Naive B cell (primary cell): ENCODE measurements at regions not wholly inside any gene's neighbourhood (a gene's known extent, or its start where the extent isn't known, plus 50 kb on each side); places are given as distances from the start of the nearest gene placed in this dataset.

ENCODE experiments used
- ATAC-seq, 2 donors: fragments of 150-1000 bp; cut with Tn5 transposase; 2 replicates each; pipeline ENCODE4 v1.10.0; 2021; ENCODE audit warnings: low read depth in 2 of 2, mild to moderate bottlenecking in 2 of 2, moderate library complexity in 2 of 2
- DNase-seq: peaks from one replicate; pipeline ENCODE4 v3.0.0; 2022
- H3K27ac Mint-ChIP-seq, 6 donors: one replicate each; pipeline ENCODE4 v1.8.0; 2020 to 2022; ENCODE audit warnings: mild to moderate bottlenecking in 6 of 6, mixed read lengths in 6 of 6, moderate library complexity in 5 of 6, inconsistent platforms in 2 of 6
- H3K27me3 Mint-ChIP-seq, 3 donors: one replicate each; pipeline ENCODE4 v1.8.0; 2021 to 2022; ENCODE audit warnings: mixed read lengths in 3 of 3, mild to moderate bottlenecking in 1 of 3
- H3K36me3 Mint-ChIP-seq, 2 donors: one replicate each; pipeline ENCODE4 v1.8.0; 2020 to 2022; ENCODE audit warnings: mixed read lengths in 2 of 2, inconsistent platforms in 1 of 2, mild to moderate bottlenecking in 1 of 2
- H3K4me1 Mint-ChIP-seq, 3 donors: one replicate each; pipeline ENCODE4 v1.8.0; 2020 to 2022; ENCODE audit warnings: mixed read lengths in 3 of 3, inconsistent platforms in 1 of 3, mild to moderate bottlenecking in 1 of 3, moderate library complexity in 1 of 3
- H3K4me3 Mint-ChIP-seq, 8 donors: one replicate each; pipeline ENCODE4 v1.8.0; 2020 to 2022; ENCODE audit warnings: mild to moderate bottlenecking in 8 of 8, mixed read lengths in 8 of 8, moderate library complexity in 8 of 8, inconsistent platforms in 2 of 8
- H3K9me3 Mint-ChIP-seq, 7 donors: one replicate each; pipeline ENCODE4 v1.8.0; 2020 to 2022; ENCODE audit warnings: mixed read lengths in 7 of 7, mild to moderate bottlenecking in 5 of 7, inconsistent platforms in 2 of 7, moderate library complexity in 1 of 7

DNA sequence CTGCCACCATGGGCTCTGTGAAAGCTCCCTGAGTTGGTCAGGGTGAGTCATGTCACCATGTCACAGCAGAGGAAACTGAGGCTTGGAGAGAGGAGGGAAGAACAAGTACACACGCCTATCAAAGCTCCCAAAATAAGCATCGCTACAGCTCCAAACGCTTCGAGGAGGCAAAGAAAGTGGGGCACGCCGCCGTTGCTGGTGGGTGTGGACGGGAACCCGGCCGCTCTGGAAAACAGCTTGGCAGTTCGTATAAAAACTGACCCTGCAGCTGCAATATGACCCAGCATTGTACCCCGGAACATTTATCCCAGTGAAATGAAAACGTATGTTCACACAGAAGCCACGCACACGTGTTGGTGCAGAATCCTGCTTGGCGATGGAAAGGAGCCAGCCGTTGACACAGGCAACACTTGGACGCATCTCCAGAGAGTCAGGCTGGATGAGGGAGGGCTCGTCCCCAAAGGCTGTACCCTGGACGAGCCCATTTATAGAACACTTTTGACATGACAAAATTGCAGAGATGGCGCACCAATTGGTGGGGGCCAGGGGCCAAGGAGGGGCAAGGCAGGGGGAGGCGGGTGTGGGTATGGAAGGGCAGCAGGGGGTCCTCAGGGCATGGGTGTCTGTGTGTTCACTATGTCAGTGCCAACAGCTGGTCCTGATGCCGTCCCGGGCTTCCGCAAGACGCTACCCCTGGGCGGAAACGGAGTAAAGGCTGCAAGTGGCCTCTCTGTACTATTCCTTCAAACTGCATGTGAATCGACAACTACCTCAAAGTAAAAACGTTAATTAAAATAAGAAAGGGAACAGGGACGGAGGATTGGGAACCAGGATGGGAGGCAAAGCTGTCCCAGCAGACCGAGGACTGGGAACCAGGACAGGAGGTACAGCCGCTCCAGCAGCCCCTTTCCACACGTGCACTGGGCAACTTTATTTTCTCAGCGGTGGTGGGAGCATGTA, 173.0 kb downstream of the OLFM1 start:
- H3K36me3 Mint-ChIP-seq: no peaks in the 10 kb centered on the region
- peaks cover 0 to 12% (median 0%) of the 10 kb centered on the region in 3 donors for H3K27me3 Mint-ChIP-seq
- H3K4me3 Mint-ChIP-seq: no peak overlapping the region
- no peaks in the 10 kb centered on the region for H3K4me1 Mint-ChIP-seq
- no peak for DNase-seq
- H3K9me3 Mint-ChIP-seq: no peaks in the 10 kb centered on the region
- ATAC-seq: no peak
- no peak overlapping the region for H3K27ac Mint-ChIP-seq

DNA sequence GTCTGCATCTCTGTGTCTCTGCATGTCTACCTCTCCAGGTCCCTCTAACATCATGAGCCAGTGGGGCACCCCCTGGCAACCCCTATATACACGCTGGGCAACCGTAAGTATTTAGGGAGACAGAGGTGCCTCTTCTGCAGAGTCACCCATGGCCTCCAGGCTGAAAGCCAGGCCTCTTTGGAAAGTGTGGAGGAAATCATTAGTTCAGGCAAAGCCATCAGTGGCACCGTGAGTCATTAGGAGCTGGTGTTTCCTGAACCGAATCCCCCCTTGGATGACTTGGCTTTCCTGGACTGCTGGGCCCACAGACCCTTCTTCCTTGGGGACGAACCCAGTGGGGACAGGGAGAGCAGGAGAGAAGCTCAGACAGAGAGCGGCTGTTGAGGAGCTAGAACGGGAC, 174.8 kb downstream of the OLFM1 start:
- H3K9me3 Mint-ChIP-seq: no peaks in the 10 kb centered on the region
- no peak for ATAC-seq
- H3K4me1 Mint-ChIP-seq: no peaks in the 10 kb centered on the region

DNA sequence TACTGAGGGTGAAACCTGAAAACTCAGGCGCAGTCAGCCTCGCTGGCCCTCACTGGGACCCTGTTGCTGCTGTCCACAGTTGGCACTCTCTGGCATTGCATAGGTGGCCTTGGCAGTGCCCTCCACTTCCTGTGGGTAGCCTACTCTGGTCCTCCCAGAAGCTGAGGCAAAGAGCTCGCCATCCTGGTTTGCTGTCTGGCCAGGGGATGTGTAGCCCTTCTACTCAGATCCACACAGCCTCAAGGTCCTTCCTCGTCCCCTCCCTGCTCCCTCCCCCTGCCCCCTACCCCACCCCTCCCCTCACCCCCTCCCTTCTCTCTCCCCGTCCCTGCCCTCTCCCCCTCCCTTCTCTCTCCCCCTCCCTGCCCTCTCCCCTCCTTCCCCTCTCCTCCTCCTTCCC, 176.0 kb downstream of the OLFM1 start:
- ATAC-seq: no peak

More for the DNA sequence above, 174.8 kb downstream of the OLFM1 start:
- no peaks in the 10 kb centered on the region for H3K36me3 Mint-ChIP-seq
- no peak overlapping the region for H3K27ac Mint-ChIP-seq
- no peak for DNase-seq
- no peak overlapping the region for H3K4me3 Mint-ChIP-seq
- peaks cover 0 to 12% (median 10%) of the 10 kb centered on the region in 3 donors for H3K27me3 Mint-ChIP-seq

GRCh38 chr9:135265931-135266330, 178.5 kb downstream of the OLFM1 start:
- DNase-seq: no peak
- ATAC-seq: no peak
- no peak overlapping the region for H3K4me3 Mint-ChIP-seq
- no peaks in the 10 kb centered on the region for H3K36me3 Mint-ChIP-seq
- no peak overlapping the region for H3K27ac Mint-ChIP-seq
- peaks cover 0 to 4% (median 0%) of the 10 kb centered on the region in 7 donors for H3K9me3 Mint-ChIP-seq
- no peaks in the 10 kb centered on the region for H3K4me1 Mint-ChIP-seq
- peaks cover 3 to 21% (median 19%) of the 10 kb centered on the region in 3 donors for H3K27me3 Mint-ChIP-seq

More for the DNA sequence above, 176.0 kb downstream of the OLFM1 start:
- Mint-ChIP-seq H3K4me1 (no peaks in the 10 kb centered on the region), H3K4me3 (no peak overlapping the region), H3K27me3 (peaks cover 0 to 20% (median 19%) of the 10 kb centered on the region in 3 donors), H3K9me3 (no peaks in the 10 kb centered on the region), H3K27ac (no peak overlapping the region), H3K36me3 (no peaks in the 10 kb centered on the region)
- no peak for DNase-seq

GRCh38 chr9:135267191-135267809, 179.8 kb downstream of the OLFM1 start:
- no peak for ATAC-seq
- Mint-ChIP-seq H3K36me3 (no peaks in the 10 kb centered on the region), H3K4me1 (no peaks in the 10 kb centered on the region), H3K27me3 (peaks cover 6 to 31% (median 26%) of the 10 kb centered on the region in 3 donors), H3K9me3 (peaks cover 0 to 4% (median 0%) of the 10 kb centered on the region in 7 donors), H3K4me3 (no peak overlapping the region), H3K27ac (no peak overlapping the region)
- DNase-seq: no peak

DNA sequence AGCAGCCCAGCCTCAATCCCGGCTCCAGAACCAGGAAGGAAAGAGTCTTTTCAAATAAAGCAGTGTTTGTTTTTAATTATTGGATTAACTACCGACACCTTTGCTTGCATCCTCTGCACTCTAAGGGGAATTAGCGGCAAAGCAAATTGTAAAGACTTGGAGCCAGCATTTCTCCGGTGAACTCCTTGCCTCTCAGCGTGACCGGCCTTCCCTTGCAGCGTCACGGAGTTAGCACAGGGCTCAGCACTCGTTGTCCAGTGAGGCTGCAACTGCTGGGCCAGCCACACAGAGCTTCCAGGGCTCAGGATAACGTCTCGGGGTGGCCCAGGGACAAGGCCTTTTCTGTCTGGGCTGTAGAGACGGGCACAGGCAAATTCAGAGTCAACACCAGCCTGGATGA, 180.6 kb downstream of the OLFM1 start:
- peaks cover 6 to 37% (median 26%) of the 10 kb centered on the region in 3 donors for H3K27me3 Mint-ChIP-seq
- no peak overlapping the region for H3K27ac Mint-ChIP-seq
- no peak for DNase-seq
- ATAC-seq: no peak
- no peaks in the 10 kb centered on the region for H3K4me1 Mint-ChIP-seq
- H3K36me3 Mint-ChIP-seq: no peaks in the 10 kb centered on the region
- H3K9me3 Mint-ChIP-seq: peaks cover 0 to 4% (median 0%) of the 10 kb centered on the region in 7 donors
- H3K4me3 Mint-ChIP-seq: no peak overlapping the region

GRCh38 chr9:135268981-135269380, 181.5 kb downstream of the OLFM1 start:
- H3K27me3 Mint-ChIP-seq: peaks cover 6 to 45% (median 33%) of the 10 kb centered on the region in 3 donors
- H3K36me3 Mint-ChIP-seq: no peaks in the 10 kb centered on the region
- no peak overlapping the region for H3K4me3 Mint-ChIP-seq
- H3K4me1 Mint-ChIP-seq: no peaks in the 10 kb centered on the region
- peaks cover 0 to 4% (median 0%) of the 10 kb centered on the region in 7 donors for H3K9me3 Mint-ChIP-seq
- ATAC-seq (no peak), DNase-seq (no peak)
- H3K27ac Mint-ChIP-seq: no peak overlapping the region

- Mint-ChIP-seq H3K9me3 (peaks cover 0 to 4% (median 0%) of the 10 kb centered on the region in 7 donors), H3K27ac (no peak overlapping the region), H3K4me1 (no peaks in the 10 kb centered on the region), H3K4me3 (no peak overlapping the region), H3K27me3 (peaks cover 6 to 45% (median 33%) of the 10 kb centered on the region in 3 donors), H3K36me3 (no peaks in the 10 kb centered on the region)
- ATAC-seq: no peak
- no peak for DNase-seq
Observed at GRCh38 chr9:135269912-135270830, 182.7 kb downstream of the OLFM1 start.

GRCh38 chr9:135271425-135271824, 184.0 kb downstream of the OLFM1 start:
- no peak overlapping the region for H3K27ac Mint-ChIP-seq
- H3K27me3 Mint-ChIP-seq: peaks cover 6 to 40% (median 35%) of the 10 kb centered on the region in 3 donors
- H3K4me3 Mint-ChIP-seq: no peak overlapping the region
- no peaks in the 10 kb centered on the region for H3K4me1 Mint-ChIP-seq
- no peak for DNase-seq
- no peak for ATAC-seq
- no peaks in the 10 kb centered on the region for H3K36me3 Mint-ChIP-seq
- H3K9me3 Mint-ChIP-seq: peaks cover 0 to 4% (median 0%) of the 10 kb centered on the region in 7 donors

GRCh38 chr9:135272608-135273007, 185.1 kb downstream of the OLFM1 start:
- Mint-ChIP-seq H3K4me1 (no peaks in the 10 kb centered on the region), H3K36me3 (no peaks in the 10 kb centered on the region), H3K27ac (no peak overlapping the region), H3K27me3 (peaks cover 6 to 34% (median 32%) of the 10 kb centered on the region in 3 donors), H3K9me3 (peaks cover 0 to 4% (median 0%) of the 10 kb centered on the region in 7 donors), H3K4me3 (no peak overlapping the region)
- no peak for DNase-seq
- no peak for ATAC-seq

DNA sequence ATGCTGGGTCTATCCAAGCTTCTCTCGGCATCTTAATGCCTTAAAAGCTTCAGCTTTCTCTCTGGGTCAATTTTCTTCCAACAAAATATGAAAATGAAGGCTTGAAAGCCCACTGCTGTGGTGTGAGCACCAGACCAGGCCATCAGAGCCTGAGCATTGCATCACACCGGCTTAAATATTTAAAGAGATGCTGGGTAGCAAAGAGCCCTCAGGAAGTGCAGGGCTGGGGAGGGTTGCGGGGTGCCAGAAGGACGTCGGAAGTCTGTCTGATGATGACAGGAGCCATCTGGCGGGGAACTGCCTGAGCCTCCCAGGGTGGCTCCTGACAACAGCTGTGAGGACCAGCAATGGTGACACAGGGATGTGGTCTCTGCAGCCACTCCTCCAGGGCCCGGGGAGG, 185.5 kb downstream of the OLFM1 start:
- ATAC-seq (no peak), DNase-seq (no peak)
- Mint-ChIP-seq H3K4me1 (no peaks in the 10 kb centered on the region), H3K27me3 (peaks cover 6 to 30% (median 29%) of the 10 kb centered on the region in 3 donors), H3K4me3 (no peak overlapping the region), H3K36me3 (no peaks in the 10 kb centered on the region), H3K9me3 (peaks cover 0 to 4% (median 0%) of the 10 kb centered on the region in 7 donors), H3K27ac (no peak overlapping the region)

DNA sequence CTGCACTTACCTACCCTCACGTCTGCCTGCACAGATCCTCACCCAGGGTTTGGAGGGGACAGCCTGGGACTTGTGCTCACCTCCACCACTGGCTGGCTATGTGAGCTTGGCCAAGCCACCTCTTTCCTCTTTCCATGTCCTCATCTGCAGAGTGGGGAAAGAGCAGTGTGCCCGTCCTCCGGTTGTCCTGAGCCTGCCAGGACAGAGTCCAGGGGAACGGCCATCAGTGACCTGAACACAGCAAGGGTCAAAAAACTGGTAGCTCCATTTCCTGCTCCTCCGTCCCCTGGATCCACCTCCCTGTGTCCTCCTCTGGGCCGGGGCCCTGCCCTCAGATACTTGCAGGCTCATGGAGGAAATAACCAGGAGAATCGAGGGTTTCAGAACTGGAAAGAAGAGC, 187.7 kb downstream of the OLFM1 start:
- peaks cover 0 to under 1% (median 0%) of the 10 kb centered on the region in 7 donors for H3K9me3 Mint-ChIP-seq
- ATAC-seq: no peak

More for the DNA sequence above, 187.7 kb downstream of the OLFM1 start:
- H3K27me3 Mint-ChIP-seq: peaks cover 3 to 33% (median 24%) of the 10 kb centered on the region in 3 donors
- peak overlapping the region in 1 of 8 donors; percentile 21 for H3K4me3 Mint-ChIP-seq
- no peaks in the 10 kb centered on the region for H3K36me3 Mint-ChIP-seq
- H3K27ac Mint-ChIP-seq: no peak overlapping the region
- H3K4me1 Mint-ChIP-seq: no peaks in the 10 kb centered on the region
- DNase-seq: no peak
